ENCODE measurements at regions not wholly inside any gene's neighbourhood (a gene's known extent, or its start where the extent isn't known, plus 50 kb on each side); places are given as distances from the start of the nearest gene placed in this dataset.

- DNase-seq, result peak; percentile 65
- Histone ChIP-seq H3K4me3 (ENCODE audit: low read depth, low read length) (no peak overlapping the region), H3K4me1 (peaks cover 9% of the 10 kb centered on the region), H3K36me3 (no peaks in the 10 kb centered on the region), H3K27me3 (no peaks in the 10 kb centered on the region), H3K9me3 (no peaks in the 10 kb centered on the region)
- TF ChIP-seq CTCF (IDR thresholded peaks at IDR 0.05; ENCODE audit: low read depth, low read length), result no peak
These were observed 236.3 kb upstream of the SOX4 start for GRCh38 chr6:21357262-21357661.

GRCh38 chr6:21359926-21360325 is 233.6 kb upstream of the SOX4 start:
- H3K9me3 ChIP-seq, result no peaks in the 10 kb centered on the region
- no peak for DNase-seq
- no peaks in the 10 kb centered on the region for H3K27me3 ChIP-seq
- TF ChIP-seq CTCF (IDR thresholded peaks at IDR 0.05; ENCODE audit: low read depth, low read length), result no peak
- H3K4me3 ChIP-seq (ENCODE audit: low read depth, low read length), result no peak overlapping the region
- H3K36me3 ChIP-seq, result no peaks in the 10 kb centered on the region
- H3K4me1 ChIP-seq, result peaks cover 9% of the 10 kb centered on the region

GRCh38 chr6:21360336-21360735 is 233.2 kb upstream of the SOX4 start:
- no peak for DNase-seq
- Histone ChIP-seq H3K27me3 (no peaks in the 10 kb centered on the region), H3K36me3 (no peaks in the 10 kb centered on the region), H3K4me3 (ENCODE audit: low read depth, low read length) (no peak overlapping the region), H3K4me1 (peaks cover 9% of the 10 kb centered on the region), H3K9me3 (no peaks in the 10 kb centered on the region)
- TF ChIP-seq CTCF (IDR thresholded peaks at IDR 0.05; ENCODE audit: low read depth, low read length), result no peak

GRCh38 chr6:21367148-21367547 is 226.4 kb upstream of the SOX4 start:
- H3K4me3 ChIP-seq (ENCODE audit: low read depth, low read length), result no peak overlapping the region
- no peak for TF ChIP-seq CTCF (IDR thresholded peaks at IDR 0.05; ENCODE audit: low read depth, low read length)
- no peaks in the 10 kb centered on the region for H3K27me3 ChIP-seq
- no peaks in the 10 kb centered on the region for H3K36me3 ChIP-seq
- no peak for DNase-seq
- no peaks in the 10 kb centered on the region for H3K9me3 ChIP-seq
- no peaks in the 10 kb centered on the region for H3K4me1 ChIP-seq

- no peaks in the 10 kb centered on the region for H3K9me3 ChIP-seq
- no peak for DNase-seq
- H3K36me3 ChIP-seq, result no peaks in the 10 kb centered on the region
- no peak for TF ChIP-seq CTCF (IDR thresholded peaks at IDR 0.05; ENCODE audit: low read depth, low read length)
- H3K27me3 ChIP-seq, result no peaks in the 10 kb centered on the region
- no peak overlapping the region for H3K4me3 ChIP-seq (ENCODE audit: low read depth, low read length)
- H3K4me1 ChIP-seq, result no peaks in the 10 kb centered on the region
These were observed 225.8 kb upstream of the SOX4 start for GRCh38 chr6:21367649-21368154.

GRCh38 chr6:21371061-21371460 is 222.5 kb upstream of the SOX4 start:
- Histone ChIP-seq H3K4me3 (ENCODE audit: low read depth, low read length) (no peak overlapping the region), H3K27me3 (no peaks in the 10 kb centered on the region), H3K36me3 (no peaks in the 10 kb centered on the region), H3K4me1 (peaks cover 9% of the 10 kb centered on the region), H3K9me3 (no peaks in the 10 kb centered on the region)
- no peak for TF ChIP-seq CTCF (IDR thresholded peaks at IDR 0.05; ENCODE audit: low read depth, low read length)
- no peak for DNase-seq

Data from BE2C (cell line).